H9 (cell line): ENCODE measurements at regions not wholly inside any gene's neighbourhood (a gene's known extent, or its start where the extent isn't known, plus 50 kb on each side); places are given as distances from the start of the nearest gene placed in this dataset.

Experiments
- DNase-seq: peaks from one replicate; pipeline ENCODE4 v3.0.0-alpha.2; 2017
- H2AFZ ChIP-seq: one replicate; pipeline ENCODE4 v1.6.1; 2013; ENCODE audit warnings: mild to moderate bottlenecking, low read length, control low read depth, moderate library complexity
- H2AK5ac ChIP-seq: 2 replicates; pipeline ENCODE4 v1.6.1; 2013; ENCODE audit warnings: low read length, control low read depth, mixed read lengths; ENCODE audit not compliant: insufficient read length
- H2BK120ac ChIP-seq: one replicate; pipeline ENCODE4 v1.6.1; 2013; ENCODE audit warnings: low read depth, mild to moderate bottlenecking, low read length, control low read depth, inconsistent platforms; ENCODE audit not compliant: poor library complexity, severe bottlenecking
- H2BK12ac ChIP-seq: 2 replicates; pipeline ENCODE4 v1.6.1; 2013; ENCODE audit warnings: low read length, control low read depth, mixed read lengths, low read depth; ENCODE audit not compliant: insufficient read length
- H2BK15ac ChIP-seq: 2 replicates; pipeline ENCODE4 v1.6.1; 2013; ENCODE audit warnings: low read depth, low read length, control low read depth
- H2BK20ac ChIP-seq: one replicate; pipeline ENCODE4 v1.6.1; 2013; ENCODE audit warnings: low read depth, mild to moderate bottlenecking, low read length, control low read depth, inconsistent platforms; ENCODE audit not compliant: poor library complexity, severe bottlenecking
- H2BK5ac ChIP-seq: 2 replicates; pipeline ENCODE4 v1.6.1; 2013; ENCODE audit warnings: low read length, control low read depth, mixed read lengths; ENCODE audit not compliant: insufficient read length
- H3K14ac ChIP-seq: 2 replicates; pipeline ENCODE4 v1.6.1; 2013; ENCODE audit warnings: low read length, control low read depth; ENCODE audit not compliant: insufficient read depth
- H3K18ac ChIP-seq: 2 replicates; pipeline ENCODE4 v1.6.1; 2013; ENCODE audit warnings: low read depth, mild to moderate bottlenecking, mixed read lengths, low read length, control low read depth; ENCODE audit not compliant: insufficient read length
- H3K23ac ChIP-seq: 2 replicates; pipeline ENCODE4 v1.6.1; 2013; ENCODE audit warnings: low read length, control low read depth, mixed read lengths, low read depth; ENCODE audit not compliant: insufficient read length
- H3K23me2 ChIP-seq: 2 replicates; pipeline ENCODE4 v1.6.1; 2013; ENCODE audit warnings: low read depth, mild to moderate bottlenecking, mixed read lengths, low read length, control low read depth; ENCODE audit not compliant: insufficient read length, poor library complexity, severe bottlenecking
- H3K27ac ChIP-seq: 2 replicates; pipeline ENCODE4 v1.5.1; 2013; ENCODE audit warnings: low read length, control low read depth, mixed read lengths, low read depth; ENCODE audit not compliant: insufficient read length
- H3K27me3 ChIP-seq: 2 replicates; pipeline ENCODE4 v1.6.1; 2013; ENCODE audit warnings: low read length, control low read depth, inconsistent platforms; ENCODE audit not compliant: insufficient read depth
- H3K4ac ChIP-seq: 2 replicates; pipeline ENCODE4 v1.6.1; 2013; ENCODE audit warnings: low read depth, mild to moderate bottlenecking, control low read depth, inconsistent platforms, low read length, moderate library complexity
- H3K4me1 ChIP-seq: 2 replicates; pipeline ENCODE4 v1.6.1; 2013; ENCODE audit warnings: low read length, control low read depth, inconsistent platforms; ENCODE audit not compliant: insufficient read depth
- H3K4me2 ChIP-seq: 2 replicates; pipeline ENCODE4 v1.6.1; 2013; ENCODE audit warnings: low read length, control low read depth, mixed read lengths; ENCODE audit not compliant: insufficient read length, insufficient read depth
- H3K56ac ChIP-seq: 2 replicates; pipeline ENCODE4 v1.6.1; 2013; ENCODE audit warnings: low read depth, mild to moderate bottlenecking, mixed read lengths, low read length, control low read depth; ENCODE audit not compliant: insufficient read length
- H3K79me1 ChIP-seq: 2 replicates; pipeline ENCODE4 v1.6.1; 2013; ENCODE audit warnings: low read depth, mild to moderate bottlenecking, moderate library complexity, low read length, control low read depth, inconsistent platforms; ENCODE audit not compliant: insufficient read depth, poor library complexity, severe bottlenecking
- H3K79me2 ChIP-seq: 2 replicates; pipeline ENCODE4 v1.6.1; 2013; ENCODE audit warnings: low read length, control low read depth, inconsistent platforms; ENCODE audit not compliant: insufficient read depth
- H3K9ac ChIP-seq: 2 replicates; pipeline ENCODE4 v1.6.1; 2013; ENCODE audit warnings: low read length, control low read depth, mixed read lengths; ENCODE audit not compliant: insufficient read length; ENCODE audit errors: extremely low read depth
- H3K9me3 ChIP-seq: one replicate; pipeline ENCODE4 v1.6.1; 2013; ENCODE audit warnings: low read depth, low read length, inconsistent platforms; ENCODE audit not compliant: control insufficient read depth
- H3T11ph ChIP-seq: one replicate; pipeline ENCODE4 v1.6.1; 2013; ENCODE audit warnings: mild to moderate bottlenecking, low read length, control low read depth, inconsistent platforms
- H4K20me1 ChIP-seq: one replicate; pipeline ENCODE4 v1.6.1; 2013; ENCODE audit not compliant: control insufficient read depth, insufficient read length, insufficient read depth
- H4K5ac ChIP-seq: 2 replicates; pipeline ENCODE4 v1.6.1; 2013; ENCODE audit warnings: low read depth, mild to moderate bottlenecking, mixed read lengths, low read length, control low read depth; ENCODE audit not compliant: insufficient read length
- H4K8ac ChIP-seq: replicated peaks from 2 replicates; pipeline ENCODE4 v1.6.1; 2013; ENCODE audit warnings: low read length, control low read depth, mixed read lengths, low read depth; ENCODE audit not compliant: insufficient read length
- H4K91ac ChIP-seq: 2 replicates; pipeline ENCODE4 v1.6.1; 2013; ENCODE audit warnings: low read depth, mild to moderate bottlenecking, moderate library complexity, mixed read lengths, low read length, control low read depth; ENCODE audit not compliant: insufficient read length
- H3K27ac Mint-ChIP-seq, 3 experiments: 2 replicates in 2 of 3; 3 replicates in 1 of 3; pipeline ENCODE4 v1.8.0; 2020 to 2021; ENCODE audit warnings: mixed read lengths in 3 of 3, mild to moderate bottlenecking in 1 of 3, moderate library complexity in 1 of 3
- H3K27me3 Mint-ChIP-seq: 2 replicates; pipeline ENCODE4 v1.8.0; 2021; ENCODE audit warnings: low read depth, mild to moderate bottlenecking, moderate library complexity, mixed read lengths
- H3K36me3 Mint-ChIP-seq, 3 experiments: 2 replicates in 2 of 3; 3 replicates in 1 of 3; pipeline ENCODE4 v1.8.0; 2020 to 2021; ENCODE audit warnings: low read depth in 3 of 3, mixed read lengths in 3 of 3; ENCODE audit not compliant: insufficient read depth in 1 of 3
- H3K4me1 Mint-ChIP-seq, 2 experiments: 2 replicates each; pipeline ENCODE4 v1.8.0; 2020; ENCODE audit warnings: mixed read lengths in 2 of 2
- H3K4me3 Mint-ChIP-seq, 2 experiments: 2 replicates in 1 of 2; 3 replicates in 1 of 2; pipeline ENCODE4 v1.8.0; 2020 to 2021; ENCODE audit warnings: mild to moderate bottlenecking in 2 of 2, mixed read lengths in 2 of 2, moderate library complexity in 1 of 2
- H3K9me3 Mint-ChIP-seq, 2 experiments: 2 replicates in 1 of 2; 3 replicates in 1 of 2; pipeline ENCODE4 v1.8.0; 2020; ENCODE audit warnings: mild to moderate bottlenecking in 2 of 2, mixed read lengths in 2 of 2, moderate library complexity in 1 of 2
- WGBS: extraction: QIAGEN DNeasy Blood & Tissue Kit; methylation state at CpG from one replicate; pipeline ENCODE4 v1.1.7; 2013; ENCODE audit warnings: missing lambda C conversion rate, low lambda C conversion rate, mixed read lengths; ENCODE audit not compliant: insufficient read length; ENCODE audit errors: extremely low coverage; 5-methylcytosine and 5-hydroxymethylcytosine counted together
- TF ChIP-seq, protein P1 (sequence below): fragments of 200-600 bp; sonication (generic); conservative IDR thresholded peaks from 3 replicates; pipeline ENCODE4 v1.8.0; 2021; ENCODE audit warnings: antibody characterized with exemption, mild to moderate bottlenecking

DNA sequence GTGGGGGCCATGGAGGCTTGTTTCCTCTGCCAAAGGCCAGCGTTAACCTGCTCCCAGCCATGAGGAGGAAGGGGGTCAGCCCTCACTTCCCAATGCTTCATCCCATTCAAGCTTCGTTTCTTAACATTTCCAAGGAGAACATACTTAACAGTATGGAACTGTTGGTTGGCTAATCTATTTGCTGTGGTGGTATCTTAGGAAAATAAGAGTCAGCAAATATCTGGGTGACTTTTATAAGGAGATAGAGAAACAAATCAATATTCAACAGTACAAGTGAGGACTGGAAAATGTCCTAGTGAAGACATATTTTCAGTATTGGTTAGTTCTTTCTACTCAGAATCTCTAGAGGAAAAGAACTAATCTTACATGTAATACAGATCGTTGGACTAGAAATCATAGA lies 223.8 kb upstream of the ARRDC4 start:
- Histone ChIP-seq H3K27ac (no peak overlapping the region), H2BK12ac (no peak overlapping the region), H3K23me2 (no peaks in the 10 kb centered on the region), H3K9me3 (no peaks in the 10 kb centered on the region), H3T11ph (no peak overlapping the region), H4K8ac (no peak overlapping the region), H2AFZ (no peak overlapping the region), H3K27me3 (no peaks in the 10 kb centered on the region), H2BK5ac (no peak overlapping the region), H2AK5ac (no peak overlapping the region), H3K18ac (no peak overlapping the region), H3K56ac (no peak overlapping the region), H3K4me1 (no peaks in the 10 kb centered on the region), H4K91ac (no peak overlapping the region), H4K5ac (no peak overlapping the region), H3K14ac (no peak overlapping the region), H3K4ac (no peak overlapping the region), H3K79me1 (no peaks in the 10 kb centered on the region), H2BK15ac (no peak overlapping the region), H4K20me1 (no peaks in the 10 kb centered on the region), H3K23ac (no peak overlapping the region), H2BK120ac (no peak overlapping the region), H2BK20ac (no peak overlapping the region), H3K4me2 (no peak overlapping the region), H3K9ac (no peak overlapping the region), H3K79me2 (no peaks in the 10 kb centered on the region)
- Mint-ChIP-seq H3K4me3 (no peak overlapping the region), H3K27me3 (no peaks in the 10 kb centered on the region; the same call in none of the 2 replicates), H3K27ac (no peak overlapping the region), H3K4me1 (no peaks in the 10 kb centered on the region), H3K9me3 (no peaks in the 10 kb centered on the region), H3K36me3 (no peaks in the 10 kb centered on the region)
- no CpG with 5 or more reads among the region's 3 CpGs for WGBS
- DNase-seq = no peak
- TF ChIP-seq, protein P1, sequence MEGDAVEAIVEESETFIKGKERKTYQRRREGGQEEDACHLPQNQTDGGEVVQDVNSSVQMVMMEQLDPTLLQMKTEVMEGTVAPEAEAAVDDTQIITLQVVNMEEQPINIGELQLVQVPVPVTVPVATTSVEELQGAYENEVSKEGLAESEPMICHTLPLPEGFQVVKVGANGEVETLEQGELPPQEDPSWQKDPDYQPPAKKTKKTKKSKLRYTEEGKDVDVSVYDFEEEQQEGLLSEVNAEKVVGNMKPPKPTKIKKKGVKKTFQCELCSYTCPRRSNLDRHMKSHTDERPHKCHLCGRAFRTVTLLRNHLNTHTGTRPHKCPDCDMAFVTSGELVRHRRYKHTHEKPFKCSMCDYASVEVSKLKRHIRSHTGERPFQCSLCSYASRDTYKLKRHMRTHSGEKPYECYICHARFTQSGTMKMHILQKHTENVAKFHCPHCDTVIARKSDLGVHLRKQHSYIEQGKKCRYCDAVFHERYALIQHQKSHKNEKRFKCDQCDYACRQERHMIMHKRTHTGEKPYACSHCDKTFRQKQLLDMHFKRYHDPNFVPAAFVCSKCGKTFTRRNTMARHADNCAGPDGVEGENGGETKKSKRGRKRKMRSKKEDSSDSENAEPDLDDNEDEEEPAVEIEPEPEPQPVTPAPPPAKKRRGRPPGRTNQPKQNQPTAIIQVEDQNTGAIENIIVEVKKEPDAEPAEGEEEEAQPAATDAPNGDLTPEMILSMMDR = no peak
